ENCODE measurements at regions not wholly inside any gene's neighbourhood (a gene's known extent, or its start where the extent isn't known, plus 50 kb on each side); places are given as distances from the start of the nearest gene placed in this dataset.
"Not testable (repeated sequence)": the region's sequence is repeated elsewhere in the genome, so short reads cannot be mapped to it uniquely, and the experiment has no call there.

DNA sequence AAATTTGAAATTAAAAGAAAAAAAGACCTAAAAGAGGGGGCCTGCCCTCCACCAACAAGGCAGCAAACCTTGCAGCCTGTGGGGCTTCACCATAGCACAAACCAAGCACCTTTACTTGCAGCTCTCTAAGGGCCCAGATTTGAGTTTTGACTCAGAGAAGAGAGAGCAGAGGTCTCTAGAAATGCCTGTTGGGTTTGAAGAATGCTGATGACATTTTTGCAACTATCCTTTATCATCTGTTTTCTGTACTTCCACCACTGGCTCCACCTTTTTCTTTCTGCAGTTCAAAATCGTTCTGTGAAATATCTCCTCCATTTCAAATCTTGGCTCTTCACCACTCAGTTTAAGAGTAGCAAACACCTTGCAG lies 83.8 kb upstream of the HMGA2 start:
- peak overlapping the region; percentile 82 for H3K4me3 ChIP-seq (ENCODE audit: low read depth, low read length)
- H3K27me3 ChIP-seq (ENCODE audit: control insufficient read depth, insufficient read depth, low read length) = no peaks in the 10 kb centered on the region
- H3K36me3 ChIP-seq (ENCODE audit: control insufficient read depth, insufficient read depth, low read length) = no peaks in the 10 kb centered on the region
- peaks cover 22% of the 10 kb centered on the region for H3K4me1 ChIP-seq (ENCODE audit: control insufficient read depth, insufficient read depth, low read length)
- peak overlapping the region; percentile 72 for H3K9ac ChIP-seq (ENCODE audit: low read length)
- peaks cover 2% of the 10 kb centered on the region; the same call in 1 of the 2 replicates for H3K9me3 ChIP-seq (ENCODE audit: control insufficient read depth, insufficient read depth, low read depth, low read length)
- H3K27ac ChIP-seq (ENCODE audit: low read depth, low read length) = peak overlapping the region; percentile 82; the same call in 1 of the 2 replicates

DNA sequence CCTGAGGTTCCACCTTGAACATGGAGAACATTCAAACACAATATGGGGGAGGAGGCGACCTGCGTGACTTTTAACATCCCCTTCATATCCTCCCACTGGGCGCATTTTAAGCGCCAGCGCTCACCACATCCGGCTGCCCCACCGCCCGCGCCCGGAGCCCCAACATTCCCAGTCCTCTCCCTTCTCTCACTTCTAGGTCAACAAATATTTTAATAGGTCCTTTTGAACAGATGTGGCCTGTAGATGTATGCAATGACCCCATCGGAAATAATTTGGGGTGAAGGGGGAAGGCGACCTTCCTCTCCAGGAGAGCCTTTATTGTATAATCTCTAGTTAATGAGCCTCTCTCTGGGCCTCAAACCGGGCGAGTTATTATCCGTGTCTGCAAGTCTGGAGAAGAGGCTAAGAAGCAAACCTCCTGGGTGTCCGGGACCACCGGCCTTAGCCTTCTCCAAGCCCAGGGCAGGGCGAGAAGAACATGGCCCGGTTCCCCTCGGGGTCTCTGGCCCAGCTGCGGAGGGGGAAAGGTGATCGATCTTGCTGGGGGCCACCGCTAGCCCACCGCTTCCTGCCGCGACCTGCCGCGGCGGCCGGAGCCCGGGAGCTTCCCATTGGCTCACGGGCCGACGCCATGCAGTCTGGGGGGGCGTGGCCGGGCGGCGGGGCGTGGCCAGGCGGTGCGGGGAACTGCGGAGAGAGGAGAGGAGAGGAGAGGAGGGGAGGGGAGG lies 83.2 kb upstream of the HMGA2 start:
- Histone ChIP-seq H3K27ac (ENCODE audit: low read depth, low read length) (peak overlapping the region; percentile 82), H3K36me3 (ENCODE audit: control insufficient read depth, insufficient read depth, low read length) (no peaks in the 10 kb centered on the region), H3K27me3 (ENCODE audit: control insufficient read depth, insufficient read depth, low read length) (no peaks in the 10 kb centered on the region), H3K4me1 (ENCODE audit: control insufficient read depth, insufficient read depth, low read length) (peaks cover 22% of the 10 kb centered on the region), H3K4me3 (ENCODE audit: low read depth, low read length) (peak overlapping the region; percentile 82), H3K9me3 (ENCODE audit: control insufficient read depth, insufficient read depth, low read depth, low read length) (peaks cover 2% of the 10 kb centered on the region; the same call in 1 of the 2 replicates), H3K9ac (ENCODE audit: low read length) (peak overlapping the region; percentile 72)

GRCh38 chr12:65741656-65742017 lies 82.6 kb upstream of the HMGA2 start:
- no peaks in the 10 kb centered on the region for H3K36me3 ChIP-seq (ENCODE audit: control insufficient read depth, insufficient read depth, low read length)
- H3K9ac ChIP-seq (ENCODE audit: low read length) = peak overlapping the region; percentile 80
- peaks cover 2% of the 10 kb centered on the region; the same call in 1 of the 2 replicates for H3K9me3 ChIP-seq (ENCODE audit: control insufficient read depth, insufficient read depth, low read depth, low read length)
- H3K27me3 ChIP-seq (ENCODE audit: control insufficient read depth, insufficient read depth, low read length) = no peaks in the 10 kb centered on the region
- H3K27ac ChIP-seq (ENCODE audit: low read depth, low read length) = peak overlapping the region; percentile 79; the same call in 1 of the 2 replicates
- H3K4me1 ChIP-seq (ENCODE audit: control insufficient read depth, insufficient read depth, low read length) = peaks cover 22% of the 10 kb centered on the region
- peak overlapping the region; percentile 91 for H3K4me3 ChIP-seq (ENCODE audit: low read depth, low read length)

DNA sequence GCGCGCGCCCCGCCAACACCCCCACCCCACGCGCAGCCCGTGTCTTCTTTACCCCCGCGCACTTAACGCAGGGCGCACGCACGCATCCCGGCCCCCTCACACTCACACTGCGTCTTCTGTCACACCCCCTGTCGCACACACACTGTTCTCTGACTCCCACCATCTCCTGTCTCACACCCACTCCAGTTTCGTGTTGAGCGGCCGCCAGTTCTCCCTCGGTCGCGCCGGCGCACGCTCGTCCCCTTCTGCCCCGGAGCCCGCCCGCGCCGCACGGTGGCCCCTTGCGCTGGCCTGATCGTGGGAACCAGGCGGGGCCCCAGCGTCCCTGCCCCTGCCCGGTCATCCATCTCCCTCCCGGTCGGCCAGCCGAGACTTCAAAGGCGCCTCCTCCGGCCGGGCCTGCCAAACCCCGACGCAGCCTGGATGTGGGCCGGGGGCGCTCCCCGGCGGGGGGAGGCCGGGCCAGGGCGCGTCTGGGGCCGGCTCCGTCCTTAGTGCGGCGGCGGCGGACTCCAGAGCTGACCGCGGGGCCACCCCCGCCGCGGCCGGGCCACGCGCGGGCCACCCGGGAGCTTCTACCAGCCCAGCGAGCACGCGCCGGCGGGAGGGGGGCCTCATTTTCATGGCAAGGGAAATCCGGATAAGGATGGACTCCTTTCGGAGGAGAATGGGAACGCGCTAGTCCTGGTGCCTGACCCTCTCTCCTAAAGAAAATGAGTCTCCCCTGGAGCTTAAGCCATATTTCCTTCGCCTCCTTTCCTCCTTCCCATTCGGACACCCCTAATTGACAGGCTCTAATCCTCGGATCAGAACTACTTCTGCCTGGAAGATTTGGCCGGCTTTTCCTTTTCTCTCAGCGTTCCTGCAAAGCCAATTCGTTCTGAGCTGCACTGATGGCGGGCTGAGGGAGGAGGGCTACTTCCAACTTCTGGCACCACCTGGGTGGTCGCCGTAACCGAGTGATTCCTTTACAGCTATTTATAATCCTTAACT lies 82.0 kb upstream of the HMGA2 start:
- H3K27ac ChIP-seq (ENCODE audit: low read depth, low read length) = peak overlapping the region; percentile 79; the same call in 1 of the 2 replicates
- H3K9ac ChIP-seq (ENCODE audit: low read length) = peak overlapping the region; percentile 80
- H3K36me3 ChIP-seq (ENCODE audit: control insufficient read depth, insufficient read depth, low read length) = no peaks in the 10 kb centered on the region
- peaks cover 22% of the 10 kb centered on the region for H3K4me1 ChIP-seq (ENCODE audit: control insufficient read depth, insufficient read depth, low read length)
- H3K9me3 ChIP-seq (ENCODE audit: control insufficient read depth, insufficient read depth, low read depth, low read length) = peaks cover 2% of the 10 kb centered on the region; the same call in 1 of the 2 replicates
- H3K27me3 ChIP-seq (ENCODE audit: control insufficient read depth, insufficient read depth, low read length) = no peaks in the 10 kb centered on the region
- peak overlapping the region; percentile 91 for H3K4me3 ChIP-seq (ENCODE audit: low read depth, low read length)

GRCh38 chr12:65744236-65744840 lies 79.9 kb upstream of the HMGA2 start:
- not testable (repeated sequence) for H3K27me3 ChIP-seq (ENCODE audit: control insufficient read depth, insufficient read depth, low read length); H3K27ac ChIP-seq (ENCODE audit: low read depth, low read length); H3K36me3 ChIP-seq (ENCODE audit: control insufficient read depth, insufficient read depth, low read length); H3K9ac ChIP-seq (ENCODE audit: low read length); H3K4me3 ChIP-seq (ENCODE audit: low read depth, low read length); H3K9me3 ChIP-seq (ENCODE audit: control insufficient read depth, insufficient read depth, low read depth, low read length)
- H3K4me1 ChIP-seq (ENCODE audit: control insufficient read depth, insufficient read depth, low read length) = peaks cover 16% of the 10 kb centered on the region

DNA sequence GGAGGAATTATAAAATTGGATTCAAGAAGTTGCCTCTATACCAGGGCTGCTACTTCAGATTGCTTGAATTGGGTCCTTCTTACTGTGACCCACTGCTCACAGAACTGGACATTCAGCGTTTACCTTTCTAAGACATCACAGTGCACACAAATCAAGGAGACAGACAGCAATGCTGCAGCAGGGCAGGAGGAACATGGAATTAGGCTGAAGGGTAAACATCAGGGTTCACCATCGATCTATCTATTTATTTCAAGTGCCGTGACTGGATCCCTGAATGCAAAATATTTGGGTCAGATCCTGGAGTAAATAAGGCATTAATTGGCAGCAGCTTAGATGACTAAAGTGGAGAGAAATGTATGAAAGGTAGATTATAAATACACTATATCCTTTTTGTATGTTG lies 76.9 kb upstream of the HMGA2 start:
- Histone ChIP-seq H3K4me1 (ENCODE audit: control insufficient read depth, insufficient read depth, low read length) (peaks cover 7% of the 10 kb centered on the region; the same call in 1 of the 2 replicates), H3K36me3 (ENCODE audit: control insufficient read depth, insufficient read depth, low read length) (no peaks in the 10 kb centered on the region), H3K4me3 (ENCODE audit: low read depth, low read length) (no peak overlapping the region), H3K27ac (ENCODE audit: low read depth, low read length) (no peak overlapping the region), H3K9ac (ENCODE audit: low read length) (no peak overlapping the region), H3K9me3 (ENCODE audit: control insufficient read depth, insufficient read depth, low read depth, low read length) (peaks cover 2% of the 10 kb centered on the region; the same call in 1 of the 2 replicates), H3K27me3 (ENCODE audit: control insufficient read depth, insufficient read depth, low read length) (no peaks in the 10 kb centered on the region)

DNA sequence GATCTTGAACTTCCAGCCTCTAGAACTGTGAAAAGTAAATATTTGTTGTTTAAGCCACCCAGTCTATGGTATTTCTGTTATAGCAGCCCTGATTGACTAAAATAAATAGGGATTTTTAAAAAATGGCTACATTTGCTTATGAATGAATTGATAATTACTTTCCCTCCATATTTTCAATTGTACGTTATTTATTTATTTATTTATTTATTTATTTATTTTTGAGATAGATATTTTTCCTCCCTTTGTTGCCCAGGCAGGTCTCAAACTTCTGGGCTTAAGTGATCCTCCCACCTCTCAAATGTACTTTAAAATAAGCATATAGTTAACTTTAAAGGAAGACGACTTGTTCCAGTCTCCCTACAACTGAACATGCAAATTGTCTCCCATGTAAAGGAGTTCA lies 76.0 kb upstream of the HMGA2 start:
- H3K4me3 ChIP-seq (ENCODE audit: low read depth, low read length) = no peak overlapping the region
- no peak overlapping the region for H3K9ac ChIP-seq (ENCODE audit: low read length)
- peaks cover 2% of the 10 kb centered on the region; the same call in 1 of the 2 replicates for H3K9me3 ChIP-seq (ENCODE audit: control insufficient read depth, insufficient read depth, low read depth, low read length)
- no peaks in the 10 kb centered on the region for H3K4me1 ChIP-seq (ENCODE audit: control insufficient read depth, insufficient read depth, low read length)
- no peak overlapping the region for H3K27ac ChIP-seq (ENCODE audit: low read depth, low read length)
- H3K36me3 ChIP-seq (ENCODE audit: control insufficient read depth, insufficient read depth, low read length) = no peaks in the 10 kb centered on the region
- H3K27me3 ChIP-seq (ENCODE audit: control insufficient read depth, insufficient read depth, low read length) = no peaks in the 10 kb centered on the region

DNA sequence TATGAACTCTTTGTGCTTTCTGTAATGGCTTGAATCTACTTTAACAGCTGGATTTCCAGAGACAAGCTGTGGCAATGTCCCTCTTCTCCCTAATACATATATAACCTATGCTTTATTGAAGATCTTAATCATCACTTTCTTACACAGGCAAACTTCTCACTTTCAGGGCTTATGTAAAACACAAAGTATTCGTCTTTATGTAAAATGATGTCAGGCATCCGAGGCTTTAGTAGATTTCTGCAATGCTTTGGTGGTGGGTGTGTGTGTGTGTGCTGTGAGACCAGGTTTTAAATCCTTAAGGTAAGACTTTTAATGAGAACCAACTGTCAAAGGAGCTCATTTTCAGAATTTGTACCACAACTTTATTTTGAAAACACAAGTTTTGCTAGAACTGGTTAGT lies 70.0 kb upstream of the HMGA2 start:
- no peak overlapping the region for H3K9ac ChIP-seq (ENCODE audit: low read length)
- H3K9me3 ChIP-seq (ENCODE audit: control insufficient read depth, insufficient read depth, low read depth, low read length) = no peaks in the 10 kb centered on the region; the same call in 1 of the 2 replicates
- no peak overlapping the region for H3K27ac ChIP-seq (ENCODE audit: low read depth, low read length)
- H3K4me3 ChIP-seq (ENCODE audit: low read depth, low read length) = no peak overlapping the region
- no peaks in the 10 kb centered on the region for H3K27me3 ChIP-seq (ENCODE audit: control insufficient read depth, insufficient read depth, low read length)
- peaks cover 18% of the 10 kb centered on the region for H3K4me1 ChIP-seq (ENCODE audit: control insufficient read depth, insufficient read depth, low read length)
- no peaks in the 10 kb centered on the region for H3K36me3 ChIP-seq (ENCODE audit: control insufficient read depth, insufficient read depth, low read length)

DNA sequence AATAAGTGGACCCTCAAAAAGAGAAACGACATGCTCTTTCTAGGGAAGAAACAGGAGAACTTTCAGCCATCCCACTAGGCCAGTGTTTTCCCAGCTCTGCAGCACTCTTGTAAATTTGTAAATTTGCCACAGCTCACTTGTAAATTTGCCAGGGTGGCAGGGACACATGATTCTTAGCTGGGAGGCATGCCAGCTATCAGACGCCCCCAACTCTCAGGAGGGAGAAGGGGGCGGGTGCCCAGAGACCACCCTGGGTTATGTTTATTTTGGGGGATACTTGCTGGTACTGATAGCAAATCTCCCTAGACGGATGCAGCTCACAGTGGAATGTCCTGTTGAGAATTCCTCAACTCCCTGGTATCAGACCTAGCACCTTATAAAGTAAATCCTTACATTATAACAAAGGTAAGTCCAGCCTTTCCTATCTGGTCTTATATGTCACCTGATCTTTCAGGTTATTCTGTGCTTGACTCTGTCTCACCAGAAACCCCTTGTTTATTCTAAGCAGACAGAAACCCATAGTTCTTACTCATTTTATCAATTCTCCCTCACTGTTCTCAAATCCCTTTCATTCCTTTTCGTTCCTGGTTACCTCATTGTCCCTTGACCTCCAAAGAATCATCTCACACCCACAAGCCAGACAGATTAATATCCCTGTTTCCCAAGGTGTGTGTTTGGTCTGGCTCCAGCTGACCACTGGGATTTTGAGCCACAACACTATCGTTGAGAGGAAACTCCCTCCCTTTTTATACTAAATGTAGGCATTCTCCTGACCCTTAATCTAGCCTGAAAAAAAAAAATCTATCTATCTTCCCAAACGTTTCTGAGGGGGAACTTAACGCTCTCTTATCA lies 69.3 kb upstream of the HMGA2 start:
- no peak overlapping the region for H3K27ac ChIP-seq (ENCODE audit: low read depth, low read length)
- peaks cover 18% of the 10 kb centered on the region for H3K4me1 ChIP-seq (ENCODE audit: control insufficient read depth, insufficient read depth, low read length)
- no peaks in the 10 kb centered on the region; the same call in 1 of the 2 replicates for H3K9me3 ChIP-seq (ENCODE audit: control insufficient read depth, insufficient read depth, low read depth, low read length)
- H3K36me3 ChIP-seq (ENCODE audit: control insufficient read depth, insufficient read depth, low read length) = no peaks in the 10 kb centered on the region
- no peak overlapping the region for H3K4me3 ChIP-seq (ENCODE audit: low read depth, low read length)
- no peaks in the 10 kb centered on the region for H3K27me3 ChIP-seq (ENCODE audit: control insufficient read depth, insufficient read depth, low read length)
- no peak overlapping the region for H3K9ac ChIP-seq (ENCODE audit: low read length)

- Histone ChIP-seq H3K4me1 (ENCODE audit: control insufficient read depth, insufficient read depth, low read length) (peaks cover 24% of the 10 kb centered on the region), H3K27ac (ENCODE audit: low read depth, low read length) (no peak overlapping the region), H3K36me3 (ENCODE audit: control insufficient read depth, insufficient read depth, low read length) (no peaks in the 10 kb centered on the region), H3K9ac (ENCODE audit: low read length) (no peak overlapping the region), H3K9me3 (ENCODE audit: control insufficient read depth, insufficient read depth, low read depth, low read length) (no peaks in the 10 kb centered on the region; the same call in 1 of the 2 replicates), H3K27me3 (ENCODE audit: control insufficient read depth, insufficient read depth, low read length) (no peaks in the 10 kb centered on the region), H3K4me3 (ENCODE audit: low read depth, low read length) (no peak overlapping the region)
These were observed 68.7 kb upstream of the HMGA2 start for GRCh38 chr12:65755596-65755978.
